Spleen (tissue), 11 donors: ENCODE measurements at regions not wholly inside any gene's neighbourhood (a gene's known extent, or its start where the extent isn't known, plus 50 kb on each side); places are given as distances from the start of the nearest gene placed in this dataset.

Source experiments
- DNase-seq: peaks from one replicate; pipeline ENCODE4 v3.0.0-alpha.2; 2020
- H3K27ac ChIP-seq, 8 donors: fragments of 200-600 bp; sonication (generic) in 7 of 8; 1 replicate in 4 of 8; 2 replicates in 4 of 8; pipeline versions ENCODE4 v1.5.0 to v1.8.0; 2016 to 2021; ENCODE audit warnings: inconsistent platforms in 4 of 8, mild to moderate bottlenecking in 4 of 8, moderate library complexity in 1 of 8
- H3K27me3 ChIP-seq, 7 donors: fragments of 200-600 bp; sonication (generic) in 6 of 7; replicated peaks in 1 of 7; 1 replicate in 4 of 7; 2 replicates in 3 of 7; pipeline versions ENCODE4 v1.5.0 to v1.8.0; 2016 to 2021; ENCODE audit warnings: inconsistent platforms in 3 of 7, mild to moderate bottlenecking in 1 of 7
- H3K36me3 ChIP-seq, 6 donors: fragments of 200-600 bp; sonication (generic) in 5 of 6; 1 replicate in 4 of 6; 2 replicates in 2 of 6; pipeline versions ENCODE4 v1.5.0 to v1.8.0; 2016 to 2021; ENCODE audit warnings: inconsistent platforms in 2 of 6
- H3K4me1 ChIP-seq, 6 donors: fragments of 200-600 bp; sonication (generic) in 5 of 6; 1 replicate in 3 of 6; 2 replicates in 3 of 6; pipeline versions ENCODE4 v1.5.0 to v1.8.0; 2016 to 2021; ENCODE audit warnings: inconsistent platforms in 3 of 6
- H3K4me3 ChIP-seq, 8 donors: fragments of 200-600 bp; sonication (generic) in 7 of 8; 1 replicate in 4 of 8; 2 replicates in 4 of 8; pipeline versions ENCODE4 v1.5.0 to v1.8.0; 2016 to 2021; ENCODE audit warnings: inconsistent platforms in 4 of 8, mild to moderate bottlenecking in 4 of 8, moderate library complexity in 2 of 8
- H3K9me3 ChIP-seq, 8 donors: fragments of 200-600 bp; sonication (generic) in 7 of 8; 1 replicate in 4 of 8; 2 replicates in 4 of 8; pipeline versions ENCODE4 v1.5.0 to v1.8.0; 2016 to 2021; ENCODE audit warnings: inconsistent platforms in 4 of 8
- POLR2A ChIP-seq, 3 donors: fragments of 450-650 bp; IDR thresholded peaks; one replicate each; pipeline ENCODE4 v1.5.1; 2017; ENCODE audit warnings: antibody characterized with exemption in 3 of 3, mild to moderate bottlenecking in 1 of 3
- POLR2AphosphoS5 ChIP-seq, 3 donors: sonication (generic); formaldehyde crosslinking; IDR thresholded peaks; one replicate each; pipeline ENCODE4 v1.5.1; 2017; ENCODE audit warnings: antibody characterized with exemption in 3 of 3
- WGBS, 5 donors: extraction: QIAGEN DNeasy Blood & Tissue Kit in 3 of 5; methylation state at CpG; one replicate each; pipeline versions ENCODE4 v1.1.5 to v1.1.7; 2013 to 2018; 5-methylcytosine and 5-hydroxymethylcytosine counted together
- intact Hi-C: fragments of 100-400 bp; cut with DNase I; formaldehyde crosslinking; loops from one replicate; pipeline ENCODE4 v1.15.0; 2023; ENCODE audit warnings: low total_unique reads
- TF ChIP-seq, protein P1 (sequence below), 11 experiments: fragments of 200-600 bp in 7 of 11; fragments of 450-650 bp in 4 of 11; sonication (generic) in 4 of 11; IDR thresholded peaks in 8 of 11; conservative IDR thresholded peaks in 3 of 11; 1 replicate in 7 of 11; 2 replicates in 4 of 11; pipeline versions ENCODE4 v1.4.0 to v1.8.0; 2016 to 2021; ENCODE audit warnings: antibody characterized with exemption in 11 of 11, inconsistent platforms in 4 of 11, mild to moderate bottlenecking in 1 of 11
- donor health status: healthy with polysubstance abuse.
- donor health status: DM: no; HTN: no; CAD: no; lungs with moderate emphysema.
- donor health status: DM: no; HTN: no; CAD: no.
- donor health status: Bipolar disorder and iron deficiency.
- donor health status: healthy.
- donor health status: DM: no; HTN: no; CAD: no.
- donor health status: DM: yes; HTN: yes; CAD: no.

GRCh38 chr14:53793790-53794505, 162.7 kb downstream of the BMP4 start:
- H3K4me1 ChIP-seq, result no peaks in the 10 kb centered on the region
- peaks cover 0 to 12% (median 0%) of the 10 kb centered on the region in 7 donors for H3K27me3 ChIP-seq
- TF ChIP-seq, protein P1, sequence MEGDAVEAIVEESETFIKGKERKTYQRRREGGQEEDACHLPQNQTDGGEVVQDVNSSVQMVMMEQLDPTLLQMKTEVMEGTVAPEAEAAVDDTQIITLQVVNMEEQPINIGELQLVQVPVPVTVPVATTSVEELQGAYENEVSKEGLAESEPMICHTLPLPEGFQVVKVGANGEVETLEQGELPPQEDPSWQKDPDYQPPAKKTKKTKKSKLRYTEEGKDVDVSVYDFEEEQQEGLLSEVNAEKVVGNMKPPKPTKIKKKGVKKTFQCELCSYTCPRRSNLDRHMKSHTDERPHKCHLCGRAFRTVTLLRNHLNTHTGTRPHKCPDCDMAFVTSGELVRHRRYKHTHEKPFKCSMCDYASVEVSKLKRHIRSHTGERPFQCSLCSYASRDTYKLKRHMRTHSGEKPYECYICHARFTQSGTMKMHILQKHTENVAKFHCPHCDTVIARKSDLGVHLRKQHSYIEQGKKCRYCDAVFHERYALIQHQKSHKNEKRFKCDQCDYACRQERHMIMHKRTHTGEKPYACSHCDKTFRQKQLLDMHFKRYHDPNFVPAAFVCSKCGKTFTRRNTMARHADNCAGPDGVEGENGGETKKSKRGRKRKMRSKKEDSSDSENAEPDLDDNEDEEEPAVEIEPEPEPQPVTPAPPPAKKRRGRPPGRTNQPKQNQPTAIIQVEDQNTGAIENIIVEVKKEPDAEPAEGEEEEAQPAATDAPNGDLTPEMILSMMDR (IDR thresholded peaks at IDR 0.05 in 8 of 11, conservative IDR thresholded peaks at IDR 0.05 in 3 of 11), result no peak
- TF ChIP-seq POLR2AphosphoS5 (IDR thresholded peaks at IDR 0.05) (no peak), POLR2A (IDR thresholded peaks at IDR 0.05) (no peak)
- DNase-seq, result no peak
- intact Hi-C loops, result no loop called here
- no peak overlapping the region for H3K27ac ChIP-seq
- no peak overlapping the region for H3K4me3 ChIP-seq
- no peaks in the 10 kb centered on the region for H3K9me3 ChIP-seq
- H3K36me3 ChIP-seq, result no peaks in the 10 kb centered on the region
- WGBS, 5 donors, result 68 to 90% (median 74%) methylated on average over 2 of the region's 2 CpGs

DNA sequence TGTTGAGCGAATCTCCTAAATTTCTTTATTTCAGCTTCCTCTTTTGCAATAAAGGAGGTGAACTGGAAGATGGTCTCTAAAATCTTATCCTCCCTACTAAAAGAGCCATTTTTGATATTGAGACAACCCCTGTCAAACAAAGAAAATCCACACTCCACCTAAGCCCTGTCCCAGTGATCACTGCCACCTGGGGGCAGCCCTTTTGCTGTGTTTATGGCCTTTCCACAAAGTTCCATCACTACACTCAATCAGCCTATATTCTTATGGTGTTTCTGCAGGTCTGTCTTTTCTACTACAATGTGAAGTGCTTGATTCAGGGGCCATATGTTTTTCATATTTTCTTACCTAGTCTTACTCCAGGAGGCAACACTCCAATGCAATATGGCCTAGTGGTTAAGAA, 163.7 kb downstream of the BMP4 start:
- 82 to 94% (median 91%) methylated on average over 1 of the region's 1 CpG for WGBS, 5 donors

GRCh38 chr14:53790731-53791500, 165.7 kb downstream of the BMP4 start:
- Histone ChIP-seq H3K4me1 (no peaks in the 10 kb centered on the region), H3K4me3 (no peak overlapping the region), H3K36me3 (no peaks in the 10 kb centered on the region), H3K9me3 (no peaks in the 10 kb centered on the region), H3K27me3 (no peaks in the 10 kb centered on the region), H3K27ac (no peak overlapping the region)
- 61 to 66% (median 61%) methylated on average over 3 of the region's 3 CpGs for WGBS, 5 donors
- TF ChIP-seq POLR2A (IDR thresholded peaks at IDR 0.05) (no peak), POLR2AphosphoS5 (IDR thresholded peaks at IDR 0.05) (no peak)
- TF ChIP-seq, protein P1 (IDR thresholded peaks at IDR 0.05 in 8 of 11, conservative IDR thresholded peaks at IDR 0.05 in 3 of 11), result no peak
- intact Hi-C loops, result no loop called here
- DNase-seq, result no peak

More for the DNA sequence above, 163.7 kb downstream of the BMP4 start:
- intact Hi-C loops, result no loop called here
- Histone ChIP-seq H3K27me3 (peaks cover 0 to 4% (median 0%) of the 10 kb centered on the region in 7 donors), H3K9me3 (no peaks in the 10 kb centered on the region), H3K4me3 (no peak overlapping the region), H3K27ac (no peak overlapping the region), H3K4me1 (no peaks in the 10 kb centered on the region), H3K36me3 (no peaks in the 10 kb centered on the region)
- no peak for TF ChIP-seq POLR2AphosphoS5 (IDR thresholded peaks at IDR 0.05)
- TF ChIP-seq POLR2A (IDR thresholded peaks at IDR 0.05), result no peak
- TF ChIP-seq, protein P1 (IDR thresholded peaks at IDR 0.05 in 8 of 11, conservative IDR thresholded peaks at IDR 0.05 in 3 of 11), result no peak
- no peak for DNase-seq

GRCh38 chr14:53788566-53788965, 168.1 kb downstream of the BMP4 start:
- DNase-seq, result no peak
- Histone ChIP-seq H3K9me3 (peaks cover 0 to 11% (median 3%) of the 10 kb centered on the region in 8 donors), H3K27ac (no peak overlapping the region), H3K27me3 (no peaks in the 10 kb centered on the region), H3K4me3 (no peak overlapping the region), H3K4me1 (no peaks in the 10 kb centered on the region), H3K36me3 (no peaks in the 10 kb centered on the region)
- TF ChIP-seq POLR2AphosphoS5 (IDR thresholded peaks at IDR 0.05) (no peak), POLR2A (IDR thresholded peaks at IDR 0.05) (no peak)
- TF ChIP-seq, protein P1 (IDR thresholded peaks at IDR 0.05 in 8 of 11, conservative IDR thresholded peaks at IDR 0.05 in 3 of 11), result no peak
- intact Hi-C loops, result no loop called here
- WGBS, 5 donors, result 82 to 89% (median 88%) methylated on average over 5 of the region's 5 CpGs
